GM19395 (cell line): ENCODE measurements at regions not wholly inside any gene's neighbourhood (a gene's known extent, or its start where the extent isn't known, plus 50 kb on each side); places are given as distances from the start of the nearest gene placed in this dataset.
"Not testable (repeated sequence)": the region's sequence is repeated elsewhere in the genome, so short reads cannot be mapped to it uniquely, and the experiment has no call there.

Source experiments
- ATAC-seq: cut with Tn5 transposase; IDR thresholded peaks from one replicate; pipeline ENCODE4 v1.9.1; 2021; ENCODE audit warnings: mild to moderate bottlenecking, moderate library complexity; ENCODE audit not compliant: unreplicated experiment

GRCh38 chr6:145075425-145075824 lies 659.9 kb downstream of the EPM2A start:
- ATAC-seq, result peak; percentile 54

DNA sequence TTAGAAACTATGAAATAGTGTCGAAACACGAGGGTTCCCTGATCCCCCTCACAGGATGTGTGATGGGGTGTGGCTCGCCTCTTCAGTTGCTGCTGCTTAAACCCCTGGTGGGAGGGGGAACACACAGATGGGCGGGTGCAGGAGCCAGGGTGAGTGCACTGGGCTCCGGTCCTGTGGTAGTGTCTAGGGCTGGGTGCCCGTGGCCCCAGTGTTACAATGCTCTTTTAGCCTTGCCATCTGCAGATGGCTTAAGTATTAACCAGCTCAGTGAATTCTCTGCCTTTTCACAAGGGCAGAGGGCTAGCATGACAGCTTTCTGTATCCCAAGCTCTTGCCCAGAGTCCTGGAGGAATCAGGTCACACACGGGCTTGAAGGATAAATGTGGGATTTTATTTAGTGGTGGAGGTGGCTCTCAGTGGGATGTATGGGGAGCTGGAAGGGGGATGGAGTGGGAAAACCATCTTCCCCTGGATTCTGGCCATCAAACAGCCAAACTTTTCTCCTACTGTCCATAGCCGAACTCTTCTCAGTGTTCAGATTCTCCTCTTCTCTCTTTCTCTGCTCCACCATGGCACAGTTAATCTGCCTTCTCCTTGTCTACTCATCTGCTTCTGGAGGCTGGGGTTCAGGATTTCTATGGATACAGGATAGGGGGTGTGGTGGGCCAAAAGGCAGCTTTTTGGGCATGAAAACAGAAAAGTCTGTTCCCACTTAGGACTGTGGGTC lies 659.0 kb downstream of the EPM2A start:
- no peak for ATAC-seq

DNA sequence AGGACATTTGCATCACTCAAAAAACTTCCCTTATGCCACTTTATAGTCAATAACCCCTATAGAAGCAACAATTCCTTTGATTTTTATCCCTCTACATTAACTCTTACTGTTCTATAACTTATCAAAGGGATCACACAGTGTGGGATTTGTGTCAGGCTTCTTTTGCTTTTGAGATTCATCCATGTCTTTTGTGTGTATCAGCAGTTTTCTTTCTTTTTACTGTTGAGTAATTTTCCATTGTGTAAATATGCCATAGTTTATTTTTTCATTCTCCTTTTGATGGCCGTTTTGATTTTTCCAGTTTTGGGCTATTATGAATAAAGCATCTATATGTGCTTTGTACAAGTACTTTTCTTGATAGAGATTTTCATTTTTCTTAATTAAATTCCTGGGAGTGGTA lies 657.9 kb downstream of the EPM2A start:
- ATAC-seq, result no peak

- no peak for ATAC-seq
Observed at GRCh38 chr6:145080651-145081050, 654.7 kb downstream of the EPM2A start.

GRCh38 chr6:145081677-145082076 lies 653.6 kb downstream of the EPM2A start:
- no peak for ATAC-seq

DNA sequence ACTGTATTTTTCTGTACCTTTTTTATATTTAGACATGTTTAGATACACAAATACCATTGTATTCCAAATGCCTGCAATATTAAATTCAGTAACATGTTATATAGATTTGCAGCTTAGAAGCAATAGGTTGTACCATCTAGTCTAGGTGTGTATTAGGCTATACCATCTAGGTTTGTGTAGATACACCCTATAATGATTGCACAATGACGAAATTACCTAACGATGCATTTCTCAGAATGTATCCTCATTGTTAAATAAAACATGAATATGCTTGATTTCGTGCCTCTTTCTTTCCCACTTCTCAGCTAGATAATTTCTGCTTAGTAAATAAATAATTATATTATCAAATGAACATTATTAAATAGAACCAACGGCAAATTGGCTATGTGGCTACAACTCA lies 653.0 kb downstream of the EPM2A start:
- ATAC-seq, result no peak

GRCh38 chr6:145086197-145086596 lies 649.1 kb downstream of the EPM2A start:
- no peak for ATAC-seq

DNA sequence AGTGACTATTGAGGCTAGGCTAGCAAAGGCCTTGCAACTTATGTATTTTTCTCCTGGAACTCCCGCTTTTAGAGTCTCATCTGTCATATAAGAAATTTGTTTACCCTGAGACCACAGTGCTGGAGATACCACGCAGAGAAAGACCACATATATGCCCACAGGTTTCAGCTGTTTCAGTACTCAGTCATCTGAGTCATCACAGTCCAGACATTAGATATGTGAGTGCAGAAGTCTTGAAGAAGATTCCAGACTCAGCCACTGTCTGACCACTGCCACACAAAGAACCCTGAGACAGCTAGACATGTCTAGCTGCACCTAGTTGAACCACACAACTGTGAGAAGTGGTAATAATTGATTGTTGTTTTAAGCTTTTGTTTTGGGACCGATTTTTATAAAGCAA lies 648.3 kb downstream of the EPM2A start:
- ATAC-seq, result no peak

DNA sequence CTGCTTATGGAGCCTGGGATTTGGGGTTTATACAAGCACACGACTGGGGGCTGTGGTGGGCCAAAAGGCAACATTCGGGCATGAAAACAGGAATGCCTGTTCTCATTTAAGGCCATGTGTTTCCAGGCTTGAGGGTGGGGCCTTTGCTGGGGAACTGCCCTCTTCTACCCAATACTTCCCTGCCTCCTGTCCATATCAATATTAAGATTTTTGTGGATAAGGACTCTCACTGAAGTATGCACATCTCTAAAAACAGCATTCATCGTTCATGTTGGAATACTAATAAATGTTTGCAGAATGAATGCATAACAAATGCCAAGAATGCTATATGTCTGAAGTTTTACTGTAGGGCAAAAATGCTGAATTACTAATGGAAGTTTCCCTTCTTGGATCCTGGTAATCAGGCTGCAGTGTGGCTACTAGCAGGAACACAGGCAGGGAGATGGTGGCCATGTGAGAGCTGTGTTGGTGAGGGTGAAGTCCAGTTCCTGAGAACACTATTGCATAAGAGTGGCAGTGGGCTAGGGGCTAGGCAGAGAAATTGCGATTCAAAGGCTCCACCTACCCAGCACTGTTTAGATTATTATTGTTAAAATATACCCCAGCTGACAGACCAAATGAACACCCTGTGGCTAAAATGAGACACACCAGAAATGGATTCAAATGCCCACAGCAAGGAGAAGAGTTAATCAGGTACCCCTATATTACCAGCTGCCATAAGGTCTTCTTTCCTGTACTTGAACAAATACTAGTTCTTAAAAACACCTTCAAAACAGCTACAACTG lies 644.3 kb downstream of the EPM2A start:
- ATAC-seq, result no peak

- ATAC-seq, result no peak
Observed at GRCh38 chr6:145091586-145092142, 643.7 kb downstream of the EPM2A start.

GRCh38 chr6:145092554-145092953 lies 642.8 kb downstream of the EPM2A start:
- no peak for ATAC-seq

- no peak for ATAC-seq
Observed at GRCh38 chr6:145093226-145093625, 642.1 kb downstream of the EPM2A start.

GRCh38 chr6:145096846-145097245 lies 638.5 kb downstream of the EPM2A start:
- ATAC-seq, result no peak

- ATAC-seq, result not testable (repeated sequence)
Observed at GRCh38 chr6:145098127-145098526, 637.2 kb downstream of the EPM2A start.

- no peak for ATAC-seq
Observed at GRCh38 chr6:145099713-145100112, 635.6 kb downstream of the EPM2A start.

- no peak for ATAC-seq
Observed at GRCh38 chr6:145110109-145110508, 625.2 kb downstream of the EPM2A start.

- not testable (repeated sequence) for ATAC-seq
Observed at GRCh38 chr6:145111407-145111806, 623.9 kb downstream of the EPM2A start.

- ATAC-seq, result no peak
Observed at GRCh38 chr6:145112711-145113148, 622.6 kb downstream of the EPM2A start.

GRCh38 chr6:145115638-145116037 lies 619.7 kb downstream of the EPM2A start:
- no peak for ATAC-seq

DNA sequence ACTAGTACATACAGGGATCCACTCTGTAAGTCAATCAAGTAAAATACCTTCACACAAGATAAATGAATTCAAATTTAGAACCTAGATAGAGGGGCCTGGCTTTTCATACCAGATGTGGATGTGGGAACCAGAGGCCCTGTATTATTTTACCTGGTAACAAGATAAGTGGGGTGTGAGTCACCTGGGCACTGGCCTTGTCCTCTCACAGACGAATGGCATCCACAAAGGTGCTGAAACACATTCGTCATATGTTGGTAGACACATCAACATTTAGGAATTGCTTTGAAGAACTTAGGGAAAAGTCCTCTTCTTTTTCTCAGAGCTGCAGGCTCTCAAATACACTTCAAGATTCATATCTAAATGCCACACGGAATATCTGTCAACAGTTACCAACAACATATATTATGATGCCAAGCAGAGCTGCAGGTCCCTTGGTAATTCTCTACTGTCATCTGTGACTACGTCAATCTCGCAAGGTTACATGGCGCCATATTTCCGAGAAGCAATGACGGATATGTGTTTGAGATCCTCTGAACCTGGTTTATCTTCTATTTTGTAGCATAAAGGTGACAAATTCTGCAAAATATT lies 618.6 kb downstream of the EPM2A start:
- ATAC-seq, result no peak

- no peak for ATAC-seq
Observed at GRCh38 chr6:145118224-145118623, 617.1 kb downstream of the EPM2A start.

DNA sequence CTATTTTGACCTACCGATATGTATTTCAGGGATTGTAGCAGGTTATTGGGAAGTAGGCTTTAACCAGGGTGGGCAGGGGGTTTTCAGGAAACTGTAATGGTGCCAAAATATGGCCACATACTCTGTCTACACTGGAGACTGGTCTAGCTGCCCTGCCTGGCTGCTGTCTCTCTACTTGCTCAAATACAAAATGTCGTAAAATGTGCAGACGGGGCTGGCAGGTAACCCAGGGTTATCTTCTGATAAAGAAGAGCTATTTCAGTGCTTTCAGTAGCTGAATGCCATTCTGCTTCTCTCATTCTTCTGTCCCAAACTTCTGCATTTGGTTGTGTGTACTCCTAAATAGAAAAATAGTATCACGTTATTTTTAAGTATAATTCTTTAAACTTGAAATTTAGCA lies 616.2 kb downstream of the EPM2A start:
- no peak for ATAC-seq
